Mammary epithelial cell (primary cell): ENCODE measurements at regions not wholly inside any gene's neighbourhood (a gene's known extent, or its start where the extent isn't known, plus 50 kb on each side); places are given as distances from the start of the nearest gene placed in this dataset.

ENCODE experiments used
- CTCF ChIP-seq, 2 donors: IDR thresholded peaks in 1 of 2; conservative IDR thresholded peaks in 1 of 2; 2 replicates each; pipeline ENCODE4 v1.5.1; 2011 to 2012; ENCODE audit warnings: inconsistent platforms in 2 of 2, low read length in 2 of 2, mild to moderate bottlenecking in 2 of 2, control low read depth in 1 of 2, low read depth in 1 of 2; ENCODE audit not compliant: insufficient read depth in 1 of 2; ENCODE audit errors: extremely low read depth in 1 of 2
- EZH2 ChIP-seq: IDR thresholded peaks from 2 replicates; pipeline ENCODE4 v1.6.1; 2012; ENCODE audit warnings: low read length, inconsistent platforms, borderline replicate concordance

DNA sequence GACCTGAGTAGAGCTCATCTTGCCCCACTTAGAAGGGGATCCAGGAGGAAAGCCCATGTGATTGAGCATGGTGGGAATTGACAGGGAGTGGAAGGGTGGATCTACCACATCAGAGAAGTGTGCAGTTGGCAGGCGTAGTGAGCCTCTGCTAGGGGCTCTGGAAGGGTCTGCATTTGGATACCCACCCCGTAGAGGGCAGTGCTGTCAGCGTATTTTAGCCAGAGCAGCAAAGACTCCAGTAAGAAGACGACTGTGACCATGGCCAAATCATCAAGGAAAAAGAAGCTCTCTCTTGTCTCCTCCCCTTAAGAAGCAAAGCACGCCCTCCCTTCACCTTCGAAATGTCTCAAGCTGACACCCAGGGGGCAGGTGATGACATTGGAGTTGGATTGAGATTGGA, 68.8 kb upstream of the INHBA start:
- no peak for TF ChIP-seq CTCF (conservative IDR thresholded peaks at IDR 0.05 in 1 of 2, IDR thresholded peaks at IDR 0.05 in 1 of 2; ENCODE audit: extremely low read depth in 1 of 2, insufficient read depth in 1 of 2, low read depth in 1 of 2, low read length in 2 of 2)
- TF ChIP-seq EZH2 = no peak
